HG03135 (cell line): ENCODE measurements at regions not wholly inside any gene's neighbourhood (a gene's known extent, or its start where the extent isn't known, plus 50 kb on each side); places are given as distances from the start of the nearest gene placed in this dataset.

Experiments used
- ATAC-seq: cut with Tn5 transposase; IDR thresholded peaks from one replicate; pipeline ENCODE4 v1.9.1; 2021; ENCODE audit warnings: mild to moderate bottlenecking, moderate library complexity; ENCODE audit not compliant: unreplicated experiment

DNA sequence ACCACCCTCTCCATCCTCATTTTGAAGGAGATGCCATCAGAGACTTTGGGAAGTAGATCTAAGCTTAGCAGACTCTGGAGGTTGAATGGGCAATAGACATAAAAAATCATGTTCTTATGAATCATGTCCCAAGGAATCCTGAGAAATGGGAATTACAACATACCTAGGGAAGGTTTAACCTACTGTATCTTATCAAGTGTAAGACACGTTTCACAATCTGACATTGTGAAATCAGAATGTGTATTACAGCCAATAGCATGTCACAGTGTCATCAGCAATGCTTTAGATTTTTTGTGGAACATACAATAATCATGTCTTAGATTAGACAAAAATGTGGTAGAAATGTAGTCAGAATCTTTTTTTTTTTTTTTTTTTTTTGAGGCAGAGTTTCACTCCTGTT, 332.4 kb upstream of the TLE3 start:
- ATAC-seq: no peak

DNA sequence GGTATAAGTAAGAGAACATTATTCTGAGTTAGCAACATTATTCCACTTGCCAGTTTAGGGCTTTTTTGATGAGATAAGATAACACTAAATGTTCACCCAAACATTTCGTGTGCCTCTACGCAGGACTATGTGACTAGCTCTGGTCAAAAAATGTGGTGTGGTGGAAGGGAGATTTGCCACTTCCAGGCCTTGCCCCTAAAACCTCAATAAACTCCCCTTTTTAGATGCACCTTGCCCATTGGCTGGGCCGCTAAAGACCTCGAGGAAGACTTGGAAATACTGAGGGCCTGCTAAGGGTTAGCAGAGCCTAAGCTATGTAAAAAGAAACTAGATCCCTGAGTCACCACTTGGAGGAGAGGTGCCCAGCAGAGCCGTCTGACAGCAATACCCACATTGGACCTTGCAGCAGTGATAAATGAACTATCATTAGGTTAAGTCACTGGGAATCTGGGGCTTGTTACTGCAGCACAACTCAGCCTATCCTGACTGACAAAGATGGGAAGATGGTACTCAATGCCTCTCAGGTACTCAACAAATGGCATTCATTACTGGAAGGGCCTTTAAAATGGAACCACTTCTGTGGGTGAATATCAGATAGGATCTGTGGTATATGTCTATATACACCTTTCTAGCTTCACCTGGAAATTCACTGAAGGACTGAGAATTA, 331.5 kb upstream of the TLE3 start:
- no peak for ATAC-seq

DNA sequence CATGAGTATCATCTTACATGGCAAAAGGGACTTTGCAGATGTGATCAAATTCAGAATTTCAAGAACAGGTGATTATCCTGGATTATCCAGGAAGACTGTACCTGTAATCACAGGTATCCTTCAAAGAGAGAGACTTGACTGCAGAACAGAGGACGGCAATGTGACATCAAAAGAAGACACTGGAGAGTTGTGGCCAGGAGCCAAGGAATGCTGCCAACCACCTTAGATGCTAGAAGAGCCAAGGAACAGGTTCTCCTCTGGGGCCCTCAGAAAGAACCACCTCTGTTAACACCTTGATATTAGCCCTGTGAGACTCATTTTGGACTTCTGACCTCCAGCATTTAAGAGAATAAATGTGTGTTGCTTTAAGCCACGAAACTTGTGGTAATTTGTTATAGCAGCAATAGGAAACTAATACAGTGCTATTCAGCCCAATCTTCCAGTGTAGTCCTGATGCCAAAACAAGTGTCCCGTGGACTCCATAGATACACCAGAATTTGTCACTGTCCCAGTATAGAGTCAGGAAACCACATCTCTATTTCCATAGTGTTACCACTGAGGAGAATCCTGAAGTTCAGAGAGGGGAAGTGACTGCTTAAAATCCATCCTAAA, 330.6 kb upstream of the TLE3 start:
- no peak for ATAC-seq

DNA sequence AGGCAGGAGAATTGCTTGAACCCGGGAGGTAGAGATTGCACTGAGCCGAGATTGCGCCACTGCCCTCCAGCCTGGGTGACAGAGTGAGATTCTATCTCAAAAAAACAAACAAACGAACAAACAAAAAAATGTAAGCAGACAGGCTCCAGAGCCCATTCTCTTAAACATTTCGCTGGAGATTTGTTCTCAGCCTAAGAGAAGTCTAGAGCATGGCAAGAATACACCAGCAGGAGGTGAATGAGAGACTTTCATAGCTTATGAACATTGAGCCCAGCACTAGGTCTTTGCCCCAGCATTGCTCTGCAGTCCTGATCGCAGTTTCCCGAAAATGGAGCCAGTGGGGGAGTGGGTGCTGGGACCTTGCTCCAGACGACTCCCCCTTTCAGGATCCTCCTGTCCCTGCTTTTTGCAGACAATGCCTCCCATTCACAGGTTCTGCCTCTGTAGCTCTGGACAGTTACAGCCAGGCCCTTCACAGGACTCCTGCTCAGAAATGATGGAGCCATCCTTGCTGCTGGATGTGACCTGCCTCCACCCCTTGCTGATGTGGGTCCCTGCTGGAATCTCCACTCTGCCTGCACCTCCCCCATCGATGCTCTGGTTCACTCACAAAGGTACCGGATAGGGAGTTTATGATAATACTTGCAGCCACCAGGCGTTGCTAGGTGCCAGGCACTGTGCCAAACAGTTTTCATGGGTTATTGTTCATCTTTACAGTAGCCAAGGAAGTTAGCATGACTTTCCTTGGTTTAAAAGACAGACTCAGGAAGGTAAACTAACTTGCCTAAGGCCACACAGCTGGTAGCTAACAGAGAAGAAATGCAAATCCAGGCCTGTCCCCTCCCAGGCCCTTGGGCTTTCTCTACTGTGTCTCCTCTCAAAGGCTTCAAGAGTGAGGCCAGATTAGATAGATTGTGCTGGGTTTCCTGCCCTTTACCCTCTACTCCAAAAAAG, 329.7 kb upstream of the TLE3 start:
- no peak for ATAC-seq

DNA sequence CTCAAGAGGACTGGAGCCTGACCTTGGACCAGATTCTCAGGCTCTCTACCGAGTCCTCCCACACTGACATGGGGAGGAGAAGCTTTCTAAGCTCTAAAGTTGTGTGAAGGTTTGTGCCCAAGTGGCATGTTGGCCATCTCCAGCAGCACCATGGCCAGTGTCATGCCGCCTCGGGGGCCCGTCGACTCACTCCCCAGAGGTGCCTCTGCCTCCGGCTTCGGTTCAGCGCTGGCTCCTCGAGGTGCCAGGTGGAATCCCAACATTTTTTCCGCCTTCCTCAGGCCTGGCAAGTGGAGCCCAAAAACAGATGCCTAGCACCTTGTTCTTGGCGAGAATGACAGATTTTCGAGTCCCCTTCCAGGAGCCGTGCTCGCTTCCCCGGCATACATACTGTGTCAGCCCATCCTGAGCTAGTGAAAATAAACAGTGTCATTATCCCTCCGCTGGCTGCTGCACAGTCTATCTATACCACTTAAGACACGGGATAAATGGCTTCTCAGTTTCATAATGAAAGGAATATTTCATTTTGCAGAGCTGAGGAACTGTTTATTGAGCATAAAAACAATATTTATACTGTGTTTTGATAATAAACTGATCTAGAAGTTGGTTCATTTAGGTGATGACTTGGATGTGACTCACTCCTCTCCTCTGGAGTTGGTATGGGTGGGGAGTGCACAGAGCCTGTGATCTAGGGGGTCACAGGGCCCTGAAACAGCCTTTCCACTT, 328.5 kb upstream of the TLE3 start:
- no peak for ATAC-seq

DNA sequence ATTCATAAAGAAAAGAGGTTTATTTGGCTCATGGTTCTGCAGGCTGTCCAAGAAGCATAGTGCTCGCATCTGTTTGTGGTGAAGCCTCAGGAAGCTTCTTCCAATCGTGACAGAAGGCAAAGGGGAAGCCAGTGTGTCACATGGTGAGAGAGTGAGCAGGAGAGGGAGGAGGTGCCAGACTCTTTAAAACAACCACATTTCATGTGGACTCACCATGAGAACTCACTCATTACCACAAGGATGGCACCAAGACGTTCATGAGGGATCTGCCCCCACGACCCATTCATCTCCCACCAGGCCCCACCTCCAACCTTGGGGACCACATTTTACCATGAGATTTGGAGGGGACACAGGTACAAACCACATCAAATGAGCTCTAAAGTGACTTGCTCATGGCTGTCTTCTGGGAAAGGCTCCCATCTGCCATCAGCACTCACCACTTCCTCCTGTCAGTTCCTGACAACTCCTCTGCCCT, 327.3 kb upstream of the TLE3 start:
- ATAC-seq: no peak

DNA sequence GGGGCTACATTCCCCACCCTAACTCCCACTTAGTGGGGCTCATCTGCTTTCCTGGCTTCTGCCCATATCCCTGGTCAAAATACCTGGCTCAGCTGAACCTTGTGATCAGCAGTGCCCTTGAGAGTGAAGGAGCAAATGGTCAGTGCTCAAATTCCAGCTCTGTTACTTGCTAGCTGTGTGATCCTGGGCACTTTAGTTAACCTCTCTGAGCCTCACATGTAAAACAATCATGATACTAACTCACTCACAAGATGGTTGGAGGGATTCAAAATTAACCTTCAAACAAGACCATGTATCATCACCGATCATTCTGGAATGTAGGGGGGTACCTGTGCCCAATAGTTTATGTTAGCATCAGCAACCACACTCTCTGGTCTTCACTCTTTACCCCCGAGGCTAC, 325.6 kb upstream of the TLE3 start:
- no peak for ATAC-seq

DNA sequence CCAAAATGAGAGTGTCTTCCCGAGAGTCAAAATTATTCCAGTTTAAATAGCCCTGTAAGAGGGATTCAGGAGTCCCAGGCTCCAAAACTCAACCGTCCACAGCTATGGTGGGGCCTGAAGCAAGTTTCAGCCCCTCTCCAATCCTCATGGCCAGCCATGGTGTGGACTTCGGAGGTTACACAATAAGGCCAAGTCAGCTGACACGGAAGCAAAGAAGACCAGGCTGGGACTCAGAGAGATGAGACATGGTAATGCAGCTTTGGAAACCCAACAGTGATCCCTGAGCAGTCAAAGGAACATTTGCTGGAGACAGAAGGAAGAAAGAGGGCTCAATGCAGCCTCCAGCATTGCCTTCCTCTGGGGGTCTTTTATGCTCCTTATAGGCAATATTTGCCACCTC, 324.6 kb upstream of the TLE3 start:
- ATAC-seq: no peak

DNA sequence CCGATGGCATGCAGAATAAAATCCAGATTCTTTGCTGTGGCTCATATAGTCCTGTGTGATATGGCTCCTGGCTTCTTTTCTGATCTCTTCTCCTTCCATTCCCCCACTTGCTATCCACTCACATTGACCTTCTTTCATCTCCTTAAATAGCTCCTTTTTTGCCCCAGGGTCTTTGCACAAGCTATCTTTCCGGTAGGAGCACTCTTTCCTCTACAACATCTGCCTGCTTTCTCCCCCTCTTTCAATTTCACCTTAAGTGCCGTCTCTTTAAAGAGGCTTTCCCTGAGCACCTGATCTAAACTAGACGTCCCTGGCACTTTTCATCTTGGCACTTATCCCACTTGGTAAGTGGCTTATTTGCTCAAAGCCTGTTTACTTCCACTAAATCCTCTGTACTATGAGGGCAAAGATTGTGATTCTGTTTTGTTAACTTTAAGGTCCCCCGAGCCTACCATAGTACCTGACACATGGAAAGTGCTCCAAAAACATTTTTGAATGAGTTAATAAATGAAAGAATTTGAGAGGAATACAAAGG, 323.3 kb upstream of the TLE3 start:
- ATAC-seq: no peak

DNA sequence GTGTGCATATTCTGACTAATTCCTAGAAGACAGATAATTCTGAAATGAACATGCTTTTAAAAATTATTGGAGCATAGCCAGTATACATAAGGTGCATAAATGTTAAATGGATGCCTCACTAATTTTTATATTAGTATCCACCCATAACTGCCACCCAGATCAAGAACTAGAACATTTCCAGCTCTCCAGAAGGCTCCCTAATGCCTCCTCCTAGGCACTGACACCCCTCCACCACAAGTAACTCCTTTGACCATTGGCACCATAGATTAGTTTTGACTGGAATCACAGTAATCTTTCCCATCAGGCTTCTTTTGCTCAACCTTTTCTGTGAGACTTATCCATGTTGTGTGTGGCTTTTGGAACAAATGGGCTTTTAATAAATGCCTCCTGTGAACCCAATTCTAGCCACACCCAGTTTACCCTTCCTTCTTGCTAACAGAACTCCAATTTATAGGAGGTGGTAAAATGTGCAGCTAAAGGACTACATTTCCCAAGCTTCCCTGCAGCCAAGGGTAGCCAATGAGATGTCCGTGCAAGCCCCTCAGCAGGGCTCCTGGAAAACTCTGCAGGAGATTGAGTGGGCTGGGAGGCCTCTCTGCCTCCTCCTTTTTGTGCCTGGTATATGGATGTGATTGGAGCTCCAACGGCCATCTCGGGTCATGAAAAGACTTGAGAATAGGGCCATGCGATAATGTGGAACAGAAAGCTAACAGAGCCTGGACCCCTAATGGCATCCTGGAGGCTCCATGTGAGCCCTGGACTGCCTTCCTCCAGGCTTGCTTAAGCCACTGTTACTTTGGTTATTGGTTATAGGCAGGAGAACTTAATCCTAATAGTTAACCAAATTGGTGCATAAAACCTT, 322.6 kb upstream of the TLE3 start:
- ATAC-seq: no peak

DNA sequence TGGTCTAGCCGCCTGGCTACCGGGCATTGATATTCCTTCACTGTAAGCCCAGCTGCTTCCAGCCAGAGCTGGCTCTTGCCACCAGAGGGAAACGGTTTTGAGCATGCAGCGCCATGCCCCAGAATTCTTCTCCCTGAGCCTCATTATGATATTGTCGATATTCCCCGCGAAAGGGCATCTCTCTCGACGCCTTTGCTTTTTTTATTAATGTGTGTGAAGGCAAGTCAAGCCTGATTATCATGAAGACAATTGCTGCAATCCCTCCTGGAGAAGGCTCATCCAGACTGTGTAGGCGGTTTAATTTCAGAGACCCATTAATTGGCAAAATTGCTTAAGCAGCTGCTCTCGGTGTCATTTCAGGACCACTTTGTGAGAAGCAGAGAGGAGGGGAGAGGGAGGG, 321.2 kb upstream of the TLE3 start:
- ATAC-seq: no peak

DNA sequence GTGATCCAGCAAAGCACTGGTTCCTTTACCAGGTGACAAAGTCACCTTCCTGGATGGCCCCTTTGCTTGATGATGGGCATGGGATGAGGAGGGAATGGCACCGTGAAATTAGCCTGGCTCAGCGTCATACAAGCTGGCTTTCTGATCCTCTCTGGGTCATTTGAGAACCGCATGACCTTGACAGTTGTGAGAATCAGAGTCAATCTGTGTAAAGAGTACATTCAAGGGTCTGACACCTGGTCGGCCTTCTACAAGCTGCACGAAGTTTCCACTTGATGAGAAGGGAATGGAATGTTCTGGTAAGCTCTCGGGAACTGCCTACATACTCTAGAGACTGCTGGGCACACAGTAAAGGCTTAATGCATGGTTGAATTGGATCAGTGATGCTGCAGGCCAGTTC, 319.8 kb upstream of the TLE3 start:
- no peak for ATAC-seq

DNA sequence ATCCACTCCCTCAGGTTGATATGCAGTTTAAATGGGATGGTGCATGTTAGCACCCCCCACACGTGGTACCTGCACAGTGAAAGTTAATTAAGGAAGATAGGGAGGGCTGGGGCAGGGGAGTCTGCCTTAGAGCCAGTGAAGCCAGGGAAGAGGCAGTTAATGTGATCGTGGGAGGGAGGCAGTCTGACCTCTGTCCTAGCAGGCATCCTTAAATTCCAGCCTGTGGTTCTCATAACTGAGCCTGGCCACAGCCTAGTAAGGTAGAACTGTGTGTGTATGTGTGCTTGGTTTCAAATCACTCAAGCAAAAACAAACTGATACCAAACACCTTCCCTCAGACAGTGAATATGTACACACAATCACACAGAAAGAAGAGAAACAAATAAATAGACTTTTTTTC, 319.1 kb upstream of the TLE3 start:
- ATAC-seq: no peak

DNA sequence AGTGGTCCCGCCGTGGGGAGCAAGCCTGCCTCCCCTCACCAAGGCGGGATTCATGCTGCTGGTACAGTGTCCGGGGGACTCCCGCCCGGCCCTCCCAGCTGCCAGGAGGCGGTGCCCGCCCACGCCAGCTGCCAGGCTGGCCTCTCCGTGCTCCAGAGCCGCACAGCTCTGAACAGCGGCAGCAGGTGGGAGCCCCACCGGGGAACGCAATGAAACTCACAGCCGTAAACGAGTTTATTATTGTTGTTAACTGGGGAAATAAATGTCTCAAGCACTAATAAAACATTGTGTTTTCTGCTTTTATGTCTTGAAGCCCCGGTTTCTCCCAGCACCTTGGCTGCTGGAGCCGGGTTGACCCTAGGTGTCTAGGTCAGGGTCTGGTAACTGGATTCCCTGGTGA, 317.7 kb upstream of the TLE3 start:
- ATAC-seq: no peak

DNA sequence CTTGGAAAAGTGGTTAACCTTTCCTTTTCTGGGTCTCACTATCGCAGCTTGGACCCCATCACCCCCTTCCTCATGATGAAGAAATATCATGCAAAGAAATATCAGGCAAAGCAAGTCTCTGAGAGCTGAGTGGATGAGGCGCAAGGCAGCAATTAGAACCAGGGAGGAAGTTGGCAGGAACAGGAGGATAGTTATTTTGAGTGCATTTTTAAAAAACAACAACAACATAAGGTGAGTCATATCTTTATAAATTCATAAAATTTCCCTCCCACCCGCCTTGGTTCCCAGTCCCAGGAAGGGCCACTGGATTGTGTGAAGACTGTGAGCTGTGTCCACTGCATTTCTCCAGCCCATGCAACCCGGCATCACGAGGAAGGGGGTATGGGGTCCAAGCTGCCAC, 316.9 kb upstream of the TLE3 start:
- no peak for ATAC-seq

DNA sequence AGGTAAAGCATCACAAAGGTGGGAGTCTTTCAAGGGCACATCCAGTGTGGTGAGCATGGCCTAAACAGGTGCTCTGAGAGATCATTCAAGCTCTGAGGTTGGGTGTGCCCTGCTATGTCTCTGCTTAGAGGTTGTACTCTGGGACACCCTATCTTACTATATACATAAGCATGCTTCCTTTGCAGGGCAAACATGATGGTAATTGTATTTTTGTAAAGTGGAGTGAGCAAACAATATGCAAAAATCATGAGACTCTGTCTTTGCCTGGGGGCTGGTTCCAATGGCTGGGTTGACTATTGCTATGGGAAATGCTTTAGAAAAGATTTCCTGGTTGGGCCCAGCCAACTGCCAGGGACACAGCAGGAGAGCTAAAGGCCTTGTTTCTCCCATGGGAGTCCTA, 315.1 kb upstream of the TLE3 start:
- no peak for ATAC-seq

DNA sequence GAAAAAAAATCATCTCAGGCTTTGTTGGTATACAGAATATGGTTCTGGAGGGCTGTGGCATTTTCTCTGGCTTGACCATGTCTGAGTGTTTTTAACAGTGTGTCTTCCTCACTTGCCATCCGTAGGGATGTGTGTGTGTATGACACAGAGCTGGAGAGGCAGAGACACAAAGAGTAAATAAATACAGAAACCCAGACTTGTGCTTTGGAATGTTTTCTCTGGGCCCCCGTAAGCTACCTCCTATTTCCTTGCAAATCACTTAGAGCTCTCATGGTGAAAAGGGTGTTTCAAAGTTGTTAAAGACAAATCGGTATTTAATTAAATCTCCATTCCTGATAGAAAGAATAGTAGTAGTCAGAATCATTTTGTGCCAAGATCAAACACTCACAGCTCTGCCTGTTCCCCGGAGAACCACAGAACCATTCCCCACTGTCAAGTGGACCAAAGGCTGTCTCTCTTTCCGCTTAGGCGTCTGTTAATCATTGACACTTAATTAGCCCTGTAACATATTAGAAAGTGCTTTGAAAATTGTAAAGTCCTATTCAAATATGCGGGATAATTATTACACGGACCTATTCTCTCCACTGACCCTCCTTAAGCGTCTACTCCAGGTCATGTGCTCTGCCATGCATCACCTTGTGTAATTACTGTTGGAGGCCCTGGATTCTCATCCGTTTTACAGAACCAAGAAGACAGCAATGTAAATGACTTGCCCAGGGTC, 313.6 kb upstream of the TLE3 start:
- ATAC-seq: no peak

DNA sequence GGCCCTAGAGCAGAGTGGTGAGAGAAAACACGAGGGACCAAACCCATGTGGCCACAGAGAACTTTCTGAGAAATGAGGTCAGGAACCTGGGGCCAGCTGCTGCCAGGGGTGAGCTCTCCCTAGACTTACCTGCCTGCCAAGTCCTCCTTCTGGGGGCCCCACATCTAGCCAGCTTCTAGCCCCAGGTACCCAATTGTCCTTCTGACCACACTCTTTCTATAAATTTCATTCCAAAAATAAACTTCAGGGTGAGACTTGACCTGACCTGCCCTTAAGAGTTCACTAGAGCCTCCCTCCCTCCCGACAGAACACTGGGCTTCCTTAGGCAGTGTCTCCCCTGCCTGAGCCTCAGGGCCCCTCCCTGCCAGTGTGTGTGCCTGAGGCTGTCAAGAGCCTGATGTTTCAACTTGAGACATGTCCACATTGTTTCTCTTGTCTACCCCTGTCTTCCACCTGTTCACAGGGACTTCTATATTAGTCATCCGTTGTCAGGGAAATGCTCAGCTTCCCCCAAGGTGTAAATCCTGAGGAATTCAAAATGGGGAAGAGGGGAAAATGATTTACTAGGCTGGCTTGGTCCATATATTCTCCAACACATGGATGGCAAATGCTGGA, 312.8 kb upstream of the TLE3 start:
- no peak for ATAC-seq

DNA sequence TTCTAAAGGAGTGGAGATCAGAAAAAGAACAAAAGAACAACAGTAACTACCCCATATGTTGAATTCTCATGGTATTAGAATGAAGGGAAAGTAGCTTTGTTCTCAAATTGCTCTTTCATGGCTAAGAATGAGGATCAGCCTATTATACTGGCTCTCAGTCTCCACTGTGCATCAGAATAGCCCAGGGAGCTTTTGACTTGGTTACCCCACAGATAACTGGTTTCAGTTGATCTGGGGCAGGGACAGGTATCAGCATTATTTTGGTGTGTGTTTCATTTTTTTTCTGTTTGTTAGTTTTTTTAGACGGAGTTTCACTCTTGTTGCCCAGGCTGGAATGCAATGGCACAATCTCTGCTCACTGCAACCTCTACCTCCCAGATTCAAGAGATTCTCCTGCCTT, 311.7 kb upstream of the TLE3 start:
- no peak for ATAC-seq
